Keratinocyte (primary cell): ENCODE measurements at regions not wholly inside any gene's neighbourhood (a gene's known extent, or its start where the extent isn't known, plus 50 kb on each side); places are given as distances from the start of the nearest gene placed in this dataset.

Source experiments
- DNase-seq: peaks from one replicate; pipeline ENCODE4 v3.0.0-alpha.2; 2011; ENCODE audit warnings: low read depth, missing footprints, low spot score
- FAIRE-seq: peaks from 2 replicates; lab custom pipeline; 2011; peaks lifted over from hg19 to GRCh38; lab: Jason Lieb, UNC
- H2AFZ ChIP-seq: 2 replicates; pipeline ENCODE4 v1.6.0; 2012; ENCODE audit warnings: low read length, control low read depth, inconsistent platforms; ENCODE audit not compliant: control insufficient read depth
- H3K27ac ChIP-seq: 2 replicates; pipeline ENCODE4 v1.5.1; 2011; ENCODE audit warnings: low read length; ENCODE audit not compliant: control insufficient read depth, insufficient read depth
- H3K27me3 ChIP-seq: 3 replicates; pipeline ENCODE4 v1.6.0; 2011; ENCODE audit warnings: low read length; ENCODE audit not compliant: control insufficient read depth, insufficient read depth; ENCODE audit errors: extremely low read depth
- H3K36me3 ChIP-seq, 2 experiments: 2 replicates in 1 of 2; 3 replicates in 1 of 2; pipeline ENCODE4 v1.5.1; 2011; ENCODE audit warnings: low read length in 2 of 2, mild to moderate bottlenecking in 1 of 2; ENCODE audit not compliant: control insufficient read depth in 2 of 2, insufficient read depth in 2 of 2; ENCODE audit errors: extremely low read depth in 1 of 2
- H3K4me1 ChIP-seq: 3 replicates; pipeline ENCODE4 v1.5.1; 2011; ENCODE audit warnings: low read length; ENCODE audit not compliant: control insufficient read depth, insufficient read depth; ENCODE audit errors: extremely low read depth
- H3K4me2 ChIP-seq: 3 replicates; pipeline ENCODE4 v1.6.0; 2011; ENCODE audit warnings: low read depth, low read length; ENCODE audit not compliant: control insufficient read depth, insufficient read depth; ENCODE audit errors: extremely low read depth
- H3K4me3 ChIP-seq, 3 experiments: fragments of 200-600 bp in 1 of 3; sonication (generic) in 1 of 3; 2 replicates in 2 of 3; 3 replicates in 1 of 3; pipeline ENCODE4 v1.5.1; 2011 to 2016; ENCODE audit warnings: low read length in 3 of 3, mild to moderate bottlenecking in 3 of 3, control low read depth in 2 of 3, inconsistent platforms in 1 of 3, low read depth in 1 of 3, mixed read lengths in 1 of 3, mixed run types in 1 of 3, moderate library complexity in 1 of 3; ENCODE audit not compliant: control insufficient read depth in 2 of 3, insufficient read depth in 2 of 3; ENCODE audit errors: extremely low read depth in 1 of 3
- H3K79me2 ChIP-seq: 2 replicates; pipeline ENCODE4 v1.6.0; 2012; ENCODE audit warnings: low read length; ENCODE audit not compliant: control insufficient read depth, insufficient read depth
- H3K9ac ChIP-seq: 3 replicates; pipeline ENCODE4 v1.6.0; 2011; ENCODE audit warnings: low read length; ENCODE audit not compliant: control insufficient read depth, insufficient read depth; ENCODE audit errors: extremely low read depth
- H3K9me1 ChIP-seq: 3 replicates; pipeline ENCODE4 v1.6.0; 2011; ENCODE audit warnings: low read length; ENCODE audit not compliant: control insufficient read depth, insufficient read depth; ENCODE audit errors: extremely low read depth
- H3K9me3 ChIP-seq: 2 replicates; pipeline ENCODE4 v1.5.1; 2012; ENCODE audit warnings: low read depth, low read length; ENCODE audit not compliant: control insufficient read depth
- H4K20me1 ChIP-seq: 3 replicates; pipeline ENCODE4 v1.6.0; 2011; ENCODE audit warnings: low read length; ENCODE audit not compliant: control insufficient read depth, insufficient read depth; ENCODE audit errors: extremely low read depth
- EZH2 ChIP-seq: IDR thresholded peaks from one replicate; pipeline ENCODE4 v1.6.1; 2012; ENCODE audit warnings: inconsistent platforms, mild to moderate bottlenecking, low read length, moderate library complexity
- dilution Hi-C: fragments of 300-500 bp; cut with MboI; formaldehyde crosslinking; loops from one replicate; pipeline ENCODE4 v1.7.0; 2020; ENCODE audit warnings: low sequenced_read_pairs; ENCODE audit not compliant: extremely low pct_ligation_motif_present
- TF ChIP-seq, protein P1 (sequence below), 3 experiments: IDR thresholded peaks in 1 of 3; conservative IDR thresholded peaks in 1 of 3; optimal IDR thresholded peaks in 1 of 3; 2 replicates in 2 of 3; 3 replicates in 1 of 3; pipeline versions ENCODE3 to v1.5.1; 2011; ENCODE audit warnings: low read length in 3 of 3, mild to moderate bottlenecking in 3 of 3, moderate library complexity in 2 of 3, control low read depth in 1 of 3, inconsistent platforms in 1 of 3; ENCODE audit not compliant: insufficient read depth in 2 of 3; ENCODE audit errors: extremely low read depth in 1 of 3

- H3K4me2 ChIP-seq: no peak overlapping the region
- H3K9me1 ChIP-seq: no peaks in the 10 kb centered on the region
- DNase-seq (no peak), FAIRE-seq (no peak)
- H3K79me2 ChIP-seq: no peaks in the 10 kb centered on the region
- H3K36me3 ChIP-seq: no peaks in the 10 kb centered on the region
- H3K9me3 ChIP-seq: no peaks in the 10 kb centered on the region
- no peak overlapping the region for H3K4me3 ChIP-seq
- no peaks in the 10 kb centered on the region for H4K20me1 ChIP-seq
- no peak overlapping the region for H3K27ac ChIP-seq
- H3K27me3 ChIP-seq: no peaks in the 10 kb centered on the region
- H3K9ac ChIP-seq: no peak overlapping the region
- TF ChIP-seq EZH2: no peak
- TF ChIP-seq, protein P1, sequence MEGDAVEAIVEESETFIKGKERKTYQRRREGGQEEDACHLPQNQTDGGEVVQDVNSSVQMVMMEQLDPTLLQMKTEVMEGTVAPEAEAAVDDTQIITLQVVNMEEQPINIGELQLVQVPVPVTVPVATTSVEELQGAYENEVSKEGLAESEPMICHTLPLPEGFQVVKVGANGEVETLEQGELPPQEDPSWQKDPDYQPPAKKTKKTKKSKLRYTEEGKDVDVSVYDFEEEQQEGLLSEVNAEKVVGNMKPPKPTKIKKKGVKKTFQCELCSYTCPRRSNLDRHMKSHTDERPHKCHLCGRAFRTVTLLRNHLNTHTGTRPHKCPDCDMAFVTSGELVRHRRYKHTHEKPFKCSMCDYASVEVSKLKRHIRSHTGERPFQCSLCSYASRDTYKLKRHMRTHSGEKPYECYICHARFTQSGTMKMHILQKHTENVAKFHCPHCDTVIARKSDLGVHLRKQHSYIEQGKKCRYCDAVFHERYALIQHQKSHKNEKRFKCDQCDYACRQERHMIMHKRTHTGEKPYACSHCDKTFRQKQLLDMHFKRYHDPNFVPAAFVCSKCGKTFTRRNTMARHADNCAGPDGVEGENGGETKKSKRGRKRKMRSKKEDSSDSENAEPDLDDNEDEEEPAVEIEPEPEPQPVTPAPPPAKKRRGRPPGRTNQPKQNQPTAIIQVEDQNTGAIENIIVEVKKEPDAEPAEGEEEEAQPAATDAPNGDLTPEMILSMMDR (optimal IDR thresholded peaks at IDR 0.05 in 1 of 3, IDR thresholded peaks at IDR 0.05 in 1 of 3, conservative IDR thresholded peaks at IDR 0.05 in 1 of 3; ENCODE audit: extremely low read depth in 1 of 3, insufficient read depth in 2 of 3, low read length in 3 of 3): no peak
- dilution Hi-C loops: no loop called here
- H2AFZ ChIP-seq: no peak overlapping the region
- H3K4me1 ChIP-seq: no peaks in the 10 kb centered on the region
Observed at GRCh38 chr6:98287876-98288275, 546.5 kb upstream of the POU3F2 start.

- H3K9me1 ChIP-seq: no peaks in the 10 kb centered on the region
- no peak overlapping the region for H3K9ac ChIP-seq
- H3K27ac ChIP-seq: no peak overlapping the region
- H4K20me1 ChIP-seq: no peaks in the 10 kb centered on the region
- TF ChIP-seq EZH2: no peak
- TF ChIP-seq, protein P1 (optimal IDR thresholded peaks at IDR 0.05 in 1 of 3, IDR thresholded peaks at IDR 0.05 in 1 of 3, conservative IDR thresholded peaks at IDR 0.05 in 1 of 3; ENCODE audit: extremely low read depth in 1 of 3, insufficient read depth in 2 of 3, low read length in 3 of 3): no peak
- H3K79me2 ChIP-seq: no peaks in the 10 kb centered on the region
- DNase-seq (no peak), FAIRE-seq (no peak)
- dilution Hi-C loops: no loop called here
- H3K4me2 ChIP-seq: no peak overlapping the region
- H2AFZ ChIP-seq: no peak overlapping the region
- no peaks in the 10 kb centered on the region for H3K27me3 ChIP-seq
- no peaks in the 10 kb centered on the region for H3K36me3 ChIP-seq
- no peaks in the 10 kb centered on the region for H3K9me3 ChIP-seq
- H3K4me3 ChIP-seq: no peak overlapping the region
- no peaks in the 10 kb centered on the region for H3K4me1 ChIP-seq
Observed at GRCh38 chr6:98292810-98293209, 541.6 kb upstream of the POU3F2 start.
